H9 (cell line): ENCODE measurements at regions not wholly inside any gene's neighbourhood (a gene's known extent, or its start where the extent isn't known, plus 50 kb on each side); places are given as distances from the start of the nearest gene placed in this dataset.

Source experiments
- DNase-seq: peaks from one replicate; pipeline ENCODE4 v3.0.0-alpha.2; 2017
- H2AFZ ChIP-seq: one replicate; pipeline ENCODE4 v1.6.1; 2013; ENCODE audit warnings: mild to moderate bottlenecking, low read length, control low read depth, moderate library complexity
- H2AK5ac ChIP-seq: 2 replicates; pipeline ENCODE4 v1.6.1; 2013; ENCODE audit warnings: low read length, control low read depth, mixed read lengths; ENCODE audit not compliant: insufficient read length
- H2BK120ac ChIP-seq: one replicate; pipeline ENCODE4 v1.6.1; 2013; ENCODE audit warnings: low read depth, mild to moderate bottlenecking, low read length, control low read depth, inconsistent platforms; ENCODE audit not compliant: poor library complexity, severe bottlenecking
- H2BK12ac ChIP-seq: 2 replicates; pipeline ENCODE4 v1.6.1; 2013; ENCODE audit warnings: low read length, control low read depth, mixed read lengths, low read depth; ENCODE audit not compliant: insufficient read length
- H2BK15ac ChIP-seq: 2 replicates; pipeline ENCODE4 v1.6.1; 2013; ENCODE audit warnings: low read depth, low read length, control low read depth
- H2BK20ac ChIP-seq: one replicate; pipeline ENCODE4 v1.6.1; 2013; ENCODE audit warnings: low read depth, mild to moderate bottlenecking, low read length, control low read depth, inconsistent platforms; ENCODE audit not compliant: poor library complexity, severe bottlenecking
- H2BK5ac ChIP-seq: 2 replicates; pipeline ENCODE4 v1.6.1; 2013; ENCODE audit warnings: low read length, control low read depth, mixed read lengths; ENCODE audit not compliant: insufficient read length
- H3K14ac ChIP-seq: 2 replicates; pipeline ENCODE4 v1.6.1; 2013; ENCODE audit warnings: low read length, control low read depth; ENCODE audit not compliant: insufficient read depth
- H3K18ac ChIP-seq: 2 replicates; pipeline ENCODE4 v1.6.1; 2013; ENCODE audit warnings: low read depth, mild to moderate bottlenecking, mixed read lengths, low read length, control low read depth; ENCODE audit not compliant: insufficient read length
- H3K23ac ChIP-seq: 2 replicates; pipeline ENCODE4 v1.6.1; 2013; ENCODE audit warnings: low read length, control low read depth, mixed read lengths, low read depth; ENCODE audit not compliant: insufficient read length
- H3K23me2 ChIP-seq: 2 replicates; pipeline ENCODE4 v1.6.1; 2013; ENCODE audit warnings: low read depth, mild to moderate bottlenecking, mixed read lengths, low read length, control low read depth; ENCODE audit not compliant: insufficient read length, poor library complexity, severe bottlenecking
- H3K27ac ChIP-seq: 2 replicates; pipeline ENCODE4 v1.5.1; 2013; ENCODE audit warnings: low read length, control low read depth, mixed read lengths, low read depth; ENCODE audit not compliant: insufficient read length
- H3K27me3 ChIP-seq: 2 replicates; pipeline ENCODE4 v1.6.1; 2013; ENCODE audit warnings: low read length, control low read depth, inconsistent platforms; ENCODE audit not compliant: insufficient read depth
- H3K4ac ChIP-seq: 2 replicates; pipeline ENCODE4 v1.6.1; 2013; ENCODE audit warnings: low read depth, mild to moderate bottlenecking, control low read depth, inconsistent platforms, low read length, moderate library complexity
- H3K4me1 ChIP-seq: 2 replicates; pipeline ENCODE4 v1.6.1; 2013; ENCODE audit warnings: low read length, control low read depth, inconsistent platforms; ENCODE audit not compliant: insufficient read depth
- H3K4me2 ChIP-seq: 2 replicates; pipeline ENCODE4 v1.6.1; 2013; ENCODE audit warnings: low read length, control low read depth, mixed read lengths; ENCODE audit not compliant: insufficient read length, insufficient read depth
- H3K56ac ChIP-seq: 2 replicates; pipeline ENCODE4 v1.6.1; 2013; ENCODE audit warnings: low read depth, mild to moderate bottlenecking, mixed read lengths, low read length, control low read depth; ENCODE audit not compliant: insufficient read length
- H3K79me1 ChIP-seq: 2 replicates; pipeline ENCODE4 v1.6.1; 2013; ENCODE audit warnings: low read depth, mild to moderate bottlenecking, moderate library complexity, low read length, control low read depth, inconsistent platforms; ENCODE audit not compliant: insufficient read depth, poor library complexity, severe bottlenecking
- H3K79me2 ChIP-seq: 2 replicates; pipeline ENCODE4 v1.6.1; 2013; ENCODE audit warnings: low read length, control low read depth, inconsistent platforms; ENCODE audit not compliant: insufficient read depth
- H3K9ac ChIP-seq: 2 replicates; pipeline ENCODE4 v1.6.1; 2013; ENCODE audit warnings: low read length, control low read depth, mixed read lengths; ENCODE audit not compliant: insufficient read length; ENCODE audit errors: extremely low read depth
- H3K9me3 ChIP-seq: one replicate; pipeline ENCODE4 v1.6.1; 2013; ENCODE audit warnings: low read depth, low read length, inconsistent platforms; ENCODE audit not compliant: control insufficient read depth
- H3T11ph ChIP-seq: one replicate; pipeline ENCODE4 v1.6.1; 2013; ENCODE audit warnings: mild to moderate bottlenecking, low read length, control low read depth, inconsistent platforms
- H4K20me1 ChIP-seq: one replicate; pipeline ENCODE4 v1.6.1; 2013; ENCODE audit not compliant: control insufficient read depth, insufficient read length, insufficient read depth
- H4K5ac ChIP-seq: 2 replicates; pipeline ENCODE4 v1.6.1; 2013; ENCODE audit warnings: low read depth, mild to moderate bottlenecking, mixed read lengths, low read length, control low read depth; ENCODE audit not compliant: insufficient read length
- H4K8ac ChIP-seq: replicated peaks from 2 replicates; pipeline ENCODE4 v1.6.1; 2013; ENCODE audit warnings: low read length, control low read depth, mixed read lengths, low read depth; ENCODE audit not compliant: insufficient read length
- H4K91ac ChIP-seq: 2 replicates; pipeline ENCODE4 v1.6.1; 2013; ENCODE audit warnings: low read depth, mild to moderate bottlenecking, moderate library complexity, mixed read lengths, low read length, control low read depth; ENCODE audit not compliant: insufficient read length
- H3K27ac Mint-ChIP-seq, 3 experiments: 2 replicates in 2 of 3; 3 replicates in 1 of 3; pipeline ENCODE4 v1.8.0; 2020 to 2021; ENCODE audit warnings: mixed read lengths in 3 of 3, mild to moderate bottlenecking in 1 of 3, moderate library complexity in 1 of 3
- H3K27me3 Mint-ChIP-seq: 2 replicates; pipeline ENCODE4 v1.8.0; 2021; ENCODE audit warnings: low read depth, mild to moderate bottlenecking, moderate library complexity, mixed read lengths
- H3K36me3 Mint-ChIP-seq, 3 experiments: 2 replicates in 2 of 3; 3 replicates in 1 of 3; pipeline ENCODE4 v1.8.0; 2020 to 2021; ENCODE audit warnings: low read depth in 3 of 3, mixed read lengths in 3 of 3; ENCODE audit not compliant: insufficient read depth in 1 of 3
- H3K4me1 Mint-ChIP-seq, 2 experiments: 2 replicates each; pipeline ENCODE4 v1.8.0; 2020; ENCODE audit warnings: mixed read lengths in 2 of 2
- H3K4me3 Mint-ChIP-seq, 2 experiments: 2 replicates in 1 of 2; 3 replicates in 1 of 2; pipeline ENCODE4 v1.8.0; 2020 to 2021; ENCODE audit warnings: mild to moderate bottlenecking in 2 of 2, mixed read lengths in 2 of 2, moderate library complexity in 1 of 2
- H3K9me3 Mint-ChIP-seq, 2 experiments: 2 replicates in 1 of 2; 3 replicates in 1 of 2; pipeline ENCODE4 v1.8.0; 2020; ENCODE audit warnings: mild to moderate bottlenecking in 2 of 2, mixed read lengths in 2 of 2, moderate library complexity in 1 of 2
- CTCF ChIP-seq: fragments of 200-600 bp; sonication (generic); conservative IDR thresholded peaks from 3 replicates; pipeline ENCODE4 v1.8.0; 2021; ENCODE audit warnings: antibody characterized with exemption, mild to moderate bottlenecking
- WGBS: extraction: QIAGEN DNeasy Blood & Tissue Kit; methylation state at CpG from one replicate; pipeline ENCODE4 v1.1.7; 2013; ENCODE audit warnings: missing lambda C conversion rate, low lambda C conversion rate, mixed read lengths; ENCODE audit not compliant: insufficient read length; ENCODE audit errors: extremely low coverage; 5-methylcytosine and 5-hydroxymethylcytosine counted together

DNA sequence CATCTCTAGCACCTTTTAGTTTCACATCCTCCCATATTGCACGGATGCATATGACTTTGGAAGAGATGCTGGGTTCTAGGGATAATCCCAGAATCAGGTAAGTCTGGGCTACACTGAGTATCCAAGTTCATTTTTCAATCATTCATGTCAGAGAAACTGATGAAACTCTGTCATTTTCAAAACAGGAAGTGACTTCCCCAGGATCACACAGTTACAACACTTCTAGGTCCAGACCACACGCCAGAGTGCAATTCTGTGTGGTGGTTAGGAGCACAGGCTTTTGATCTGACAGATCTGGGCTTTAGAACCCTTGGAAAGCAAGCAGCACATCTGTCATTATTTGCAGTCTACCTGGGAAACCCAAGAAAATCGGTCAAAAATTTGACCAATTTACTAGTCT lies 52.1 kb upstream of the CDKN2AIP start:
- no peak overlapping the region for H3T11ph ChIP-seq
- no peak for TF ChIP-seq CTCF
- no peaks in the 10 kb centered on the region for H3K79me1 ChIP-seq
- peaks cover 11 to 23% of the 10 kb centered on the region in 2 experiments for H3K4me1 Mint-ChIP-seq
- no peaks in the 10 kb centered on the region for H3K23me2 ChIP-seq
- H3K27ac Mint-ChIP-seq, result no peak overlapping the region
- H3K4me1 ChIP-seq, result no peaks in the 10 kb centered on the region
- H3K14ac ChIP-seq, result no peak overlapping the region
- no peak overlapping the region for H3K27ac ChIP-seq
- H4K91ac ChIP-seq, result no peak overlapping the region
- no peaks in the 10 kb centered on the region for H3K9me3 Mint-ChIP-seq
- H2BK5ac ChIP-seq, result no peak overlapping the region
- H3K18ac ChIP-seq, result no peak overlapping the region
- no CpG with 5 or more reads among the region's 3 CpGs for WGBS
- no peak overlapping the region for H3K4me3 Mint-ChIP-seq
- no peak overlapping the region for H2BK15ac ChIP-seq
- DNase-seq, result no peak
- H2BK12ac ChIP-seq, result no peak overlapping the region
- H3K27me3 Mint-ChIP-seq, result peaks cover 9% of the 10 kb centered on the region
- no peak overlapping the region for H2AK5ac ChIP-seq
- no peak overlapping the region for H2AFZ ChIP-seq
- no peak overlapping the region for H4K5ac ChIP-seq
- H3K9ac ChIP-seq, result no peak overlapping the region
- no peaks in the 10 kb centered on the region for H4K20me1 ChIP-seq
- no peak overlapping the region for H4K8ac ChIP-seq
- no peak overlapping the region for H2BK20ac ChIP-seq
- H3K79me2 ChIP-seq, result no peaks in the 10 kb centered on the region
- H3K56ac ChIP-seq, result no peak overlapping the region
- H3K27me3 ChIP-seq, result no peaks in the 10 kb centered on the region
- no peaks in the 10 kb centered on the region for H3K36me3 Mint-ChIP-seq
- H3K9me3 ChIP-seq, result no peaks in the 10 kb centered on the region
- no peak overlapping the region for H2BK120ac ChIP-seq
- H3K23ac ChIP-seq, result no peak overlapping the region
- H3K4me2 ChIP-seq, result no peak overlapping the region
- H3K4ac ChIP-seq, result no peak overlapping the region
